Calu3 (cell line): ENCODE measurements at regions not wholly inside any gene's neighbourhood (a gene's known extent, or its start where the extent isn't known, plus 50 kb on each side); places are given as distances from the start of the nearest gene placed in this dataset.

Source experiments
- BruUV-seq: library from RNA; stranded (reverse); fragments of 400-500 nt; replicated peaks from 2 replicates; lab custom pipeline; 2021; lab: Mats Ljungman, UMichigan
- CTCF ChIA-PET: fragments of 300-600 bp; sonication (Branson Sonifier 250); formaldehyde crosslinking; loops from one replicate; lab custom pipeline; 2022; ENCODE audit warnings: antibody characterized with exemption; lab: Charles Lee
- DNase-seq: peaks from one replicate; pipeline ENCODE4 v3.0.0; 2022
- H3K27ac Mint-ChIP-seq: one replicate; pipeline ENCODE4 v1.8.0; 2022; ENCODE audit warnings: mixed read lengths; ENCODE audit not compliant: unreplicated experiment
- H3K27me3 Mint-ChIP-seq: one replicate; pipeline ENCODE4 v1.8.0; 2022; ENCODE audit warnings: mixed read lengths; ENCODE audit not compliant: unreplicated experiment
- H3K36me3 Mint-ChIP-seq: one replicate; pipeline ENCODE4 v1.8.0; 2022; ENCODE audit warnings: mild to moderate bottlenecking, moderate library complexity, mixed read lengths; ENCODE audit not compliant: insufficient read depth, unreplicated experiment
- H3K4me1 Mint-ChIP-seq: one replicate; pipeline ENCODE4 v1.8.0; 2022; ENCODE audit warnings: mild to moderate bottlenecking, low read depth, mixed read lengths; ENCODE audit not compliant: unreplicated experiment
- H3K4me3 Mint-ChIP-seq: one replicate; pipeline ENCODE4 v1.8.0; 2022; ENCODE audit warnings: mild to moderate bottlenecking, low read depth, moderate library complexity, mixed read lengths; ENCODE audit not compliant: unreplicated experiment
- H3K9me3 Mint-ChIP-seq: one replicate; pipeline ENCODE4 v1.8.0; 2022; ENCODE audit warnings: low read depth, mixed read lengths; ENCODE audit not compliant: unreplicated experiment
- CTCF ChIP-seq: fragments of 200-600 bp; IDR thresholded peaks from one replicate; pipeline ENCODE4 v1.8.0; 2022; ENCODE audit warnings: antibody characterized with exemption; ENCODE audit not compliant: unreplicated experiment
- intact Hi-C: fragments of 100-400 bp; cut with micrococcal nuclease; formaldehyde crosslinking; loops from one replicate; pipeline ENCODE4 v1.10.0; 2022; ENCODE audit not compliant: unreplicated experiment

- H3K4me1 Mint-ChIP-seq = no peaks in the 10 kb centered on the region
- H3K36me3 Mint-ChIP-seq = no peaks in the 10 kb centered on the region
Measured at GRCh38 chr1:117793413-117793812, 136.0 kb downstream of the GDAP2 start.

GRCh38 chr1:117794073-117794472 is 135.3 kb downstream of the GDAP2 start:
- H3K4me3 Mint-ChIP-seq = no peak overlapping the region
- CTCF ChIA-PET = no interaction called here
- DNase-seq = no peak
- H3K4me1 Mint-ChIP-seq = no peaks in the 10 kb centered on the region
- H3K27me3 Mint-ChIP-seq = no peaks in the 10 kb centered on the region
- H3K36me3 Mint-ChIP-seq = no peaks in the 10 kb centered on the region
- TF ChIP-seq CTCF = no peak
- intact Hi-C loops = no loop called here
- BruUV-seq = no TSS peak
- no peak overlapping the region for H3K27ac Mint-ChIP-seq
- H3K9me3 Mint-ChIP-seq = peaks cover 3% of the 10 kb centered on the region

More at GRCh38 chr1:117793413-117793812, 136.0 kb downstream of the GDAP2 start:
- no TSS peak for BruUV-seq
- CTCF ChIA-PET = no interaction called here
- DNase-seq = no peak
- Mint-ChIP-seq H3K27ac (no peak overlapping the region), H3K4me3 (no peak overlapping the region), H3K27me3 (no peaks in the 10 kb centered on the region), H3K9me3 (peaks cover 3% of the 10 kb centered on the region)
- intact Hi-C loops = no loop called here
- TF ChIP-seq CTCF = no peak

GRCh38 chr1:117795190-117795589 is 134.2 kb downstream of the GDAP2 start:
- H3K4me3 Mint-ChIP-seq = no peak overlapping the region
- no peaks in the 10 kb centered on the region for H3K27me3 Mint-ChIP-seq
- CTCF ChIA-PET = no interaction called here
- DNase-seq = no peak
- no peaks in the 10 kb centered on the region for H3K4me1 Mint-ChIP-seq
- intact Hi-C loops = no loop called here
- H3K36me3 Mint-ChIP-seq = no peaks in the 10 kb centered on the region
- peaks cover 3% of the 10 kb centered on the region for H3K9me3 Mint-ChIP-seq
- BruUV-seq = no TSS peak
- no peak overlapping the region for H3K27ac Mint-ChIP-seq
- no peak for TF ChIP-seq CTCF

GRCh38 chr1:117795792-117796191 is 133.6 kb downstream of the GDAP2 start:
- H3K36me3 Mint-ChIP-seq = no peaks in the 10 kb centered on the region
- H3K27me3 Mint-ChIP-seq = no peaks in the 10 kb centered on the region
- H3K4me3 Mint-ChIP-seq = no peak overlapping the region
- no peak overlapping the region for H3K27ac Mint-ChIP-seq
- no TSS peak for BruUV-seq
- intact Hi-C loops = no loop called here
- no peaks in the 10 kb centered on the region for H3K4me1 Mint-ChIP-seq
- no peak for DNase-seq
- TF ChIP-seq CTCF = no peak
- H3K9me3 Mint-ChIP-seq = peaks cover 3% of the 10 kb centered on the region
- CTCF ChIA-PET = interaction anchor here (0.6 kb wide), 1 partner anchor 592 kb away, joined by 3 read pairs; no protein-coding TSS in a partner anchor
